GM21737 (cell line): ENCODE measurements at regions not wholly inside any gene's neighbourhood (a gene's known extent, or its start where the extent isn't known, plus 50 kb on each side); places are given as distances from the start of the nearest gene placed in this dataset.
"Not testable (repeated sequence)": the region's sequence is repeated elsewhere in the genome, so short reads cannot be mapped to it uniquely, and the experiment has no call there.

Experiments
- ATAC-seq: cut with Tn5 transposase; IDR thresholded peaks from one replicate; pipeline ENCODE4 v1.9.1; 2021; ENCODE audit warnings: mild to moderate bottlenecking, moderate library complexity; ENCODE audit not compliant: unreplicated experiment

DNA sequence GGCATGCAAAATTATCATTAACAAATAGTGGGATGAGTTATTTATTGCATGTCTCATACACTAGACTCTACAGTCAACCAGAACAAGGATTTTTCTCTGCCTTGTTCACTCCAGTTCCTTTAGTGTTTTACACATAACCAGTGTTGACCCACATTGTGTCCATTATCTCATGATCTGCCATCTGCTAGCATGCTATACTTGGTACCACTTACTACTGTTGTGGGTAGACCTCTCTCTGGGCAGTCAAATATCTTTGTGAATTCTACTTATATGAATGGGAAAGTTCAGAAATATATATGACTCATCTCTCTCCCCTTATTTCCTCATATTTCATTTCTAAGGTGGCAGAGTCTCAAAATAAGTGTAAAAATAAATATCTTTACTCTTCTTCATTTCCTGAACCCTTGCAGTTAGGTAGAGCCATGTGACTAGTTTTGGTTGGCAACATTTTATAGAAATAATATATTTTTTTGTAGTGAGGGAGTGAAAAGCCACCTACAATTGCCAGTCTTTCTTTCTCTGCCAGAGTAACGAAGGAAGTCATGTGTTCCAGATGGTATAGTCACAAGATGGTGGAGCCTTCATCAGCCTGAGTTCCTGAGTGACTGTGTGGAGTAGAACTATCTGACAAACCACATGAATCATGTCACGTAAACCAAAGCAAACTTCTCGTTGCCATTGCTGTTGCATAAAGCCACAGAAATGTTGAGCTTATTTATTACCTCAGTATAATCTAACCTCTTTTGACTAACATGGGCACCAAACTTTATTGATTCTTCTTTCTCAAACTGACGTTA, 704.0 kb downstream of the RNF144A start:
- ATAC-seq = no peak

DNA sequence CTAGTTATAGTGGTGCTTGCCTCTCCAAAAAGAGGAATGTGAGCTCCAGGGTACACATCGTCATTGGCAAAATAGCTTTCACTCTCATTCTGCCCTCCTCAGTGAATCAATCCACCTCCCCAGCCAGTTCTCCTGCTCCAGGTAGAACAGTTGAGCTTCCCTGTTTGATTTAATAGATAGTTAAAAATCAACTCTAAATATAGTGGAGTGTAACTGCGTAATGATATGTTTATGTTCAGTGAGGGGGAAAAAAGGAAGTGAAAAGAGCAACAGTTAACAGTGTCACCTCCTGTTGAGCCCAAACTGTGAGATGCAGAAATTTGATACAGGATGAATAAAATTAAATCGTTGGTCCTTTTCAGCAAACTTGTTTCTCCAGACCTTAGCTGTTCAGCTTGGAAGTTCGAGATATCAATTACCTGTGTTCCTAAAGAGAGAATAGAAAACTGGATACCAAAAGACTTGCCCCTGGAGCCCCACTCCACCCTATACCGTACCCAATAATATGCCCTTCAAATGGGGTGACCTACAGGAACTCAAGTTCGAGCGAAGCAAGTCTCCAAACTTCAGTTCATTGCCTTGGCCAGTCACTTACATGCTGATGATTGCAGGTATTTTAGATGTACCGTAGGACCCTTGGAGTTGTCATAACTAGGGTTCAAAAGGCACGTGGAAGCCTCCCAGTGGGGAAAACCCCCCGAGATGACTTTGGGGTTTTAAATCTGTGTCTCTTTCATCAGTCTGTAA, 708.4 kb downstream of the RNF144A start:
- ATAC-seq = no peak

DNA sequence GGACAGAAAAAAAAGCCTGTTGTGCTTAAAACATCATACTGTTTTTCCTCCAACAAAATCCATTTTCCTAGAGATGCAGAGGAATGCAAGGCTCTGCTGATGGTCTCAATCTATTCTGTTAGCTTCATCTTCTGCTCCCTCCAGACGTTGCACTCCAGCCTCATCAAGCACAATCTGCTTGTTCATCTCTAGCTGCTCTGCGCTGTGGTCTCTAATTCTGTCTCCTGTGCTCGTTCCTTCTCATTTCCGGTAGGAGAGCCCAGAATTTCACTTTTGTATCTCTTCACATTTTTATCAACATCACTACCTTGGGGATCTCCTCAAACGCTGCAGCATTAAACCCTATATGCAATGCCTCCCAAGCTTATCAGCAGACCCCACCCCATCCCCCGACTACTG, 708.9 kb downstream of the RNF144A start:
- ATAC-seq = no peak

- no peak for ATAC-seq
Measured at GRCh38 chr2:7627583-7627982, 710.4 kb downstream of the RNF144A start.

DNA sequence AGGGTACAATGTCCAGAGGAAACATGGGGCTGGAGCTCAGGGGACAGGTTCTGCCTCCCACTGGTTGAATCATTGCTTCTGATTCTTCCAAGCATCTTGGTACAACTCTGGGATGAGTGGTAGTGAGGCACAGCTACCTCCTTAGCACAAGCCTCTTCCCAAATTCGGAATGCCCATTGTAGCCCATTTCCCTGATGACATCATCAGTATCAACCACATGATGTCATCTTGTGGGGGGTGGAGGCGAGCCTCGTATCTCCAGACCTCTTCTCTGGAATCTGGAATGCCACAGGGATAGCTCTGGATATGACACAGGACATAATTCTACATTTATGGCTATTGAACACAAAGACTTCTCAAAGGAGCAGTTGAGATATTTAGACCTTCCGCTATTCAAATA, 715.2 kb downstream of the RNF144A start:
- ATAC-seq = no peak

GRCh38 chr2:7633566-7634153, 716.4 kb downstream of the RNF144A start:
- ATAC-seq = no peak

- ATAC-seq = no peak
Measured at GRCh38 chr2:7634409-7634808, 717.2 kb downstream of the RNF144A start.

DNA sequence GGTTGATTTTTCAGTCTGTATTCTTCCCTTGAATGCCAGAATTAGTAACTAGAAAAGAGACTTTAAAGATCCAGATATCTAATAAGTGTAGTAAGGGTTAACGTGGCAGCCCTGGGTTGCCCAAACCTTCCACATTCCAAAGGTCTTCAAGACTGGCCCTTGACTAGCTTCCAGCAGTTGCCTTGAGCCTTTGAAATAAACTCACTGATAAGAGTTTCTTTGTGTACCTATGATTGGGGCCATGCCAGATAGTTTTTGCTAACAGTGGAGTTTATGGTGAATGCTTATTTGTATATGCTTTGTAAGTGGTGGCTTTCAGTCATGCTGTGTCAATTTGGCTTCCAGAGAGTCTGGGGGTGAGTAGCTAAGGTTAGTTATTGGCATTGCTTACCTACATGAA, 722.3 kb downstream of the RNF144A start:
- no peak for ATAC-seq

- ATAC-seq = not testable (repeated sequence)
Measured at GRCh38 chr2:7641272-7641671, 724.1 kb downstream of the RNF144A start.

GRCh38 chr2:7646024-7646423, 728.8 kb downstream of the RNF144A start:
- no peak for ATAC-seq

DNA sequence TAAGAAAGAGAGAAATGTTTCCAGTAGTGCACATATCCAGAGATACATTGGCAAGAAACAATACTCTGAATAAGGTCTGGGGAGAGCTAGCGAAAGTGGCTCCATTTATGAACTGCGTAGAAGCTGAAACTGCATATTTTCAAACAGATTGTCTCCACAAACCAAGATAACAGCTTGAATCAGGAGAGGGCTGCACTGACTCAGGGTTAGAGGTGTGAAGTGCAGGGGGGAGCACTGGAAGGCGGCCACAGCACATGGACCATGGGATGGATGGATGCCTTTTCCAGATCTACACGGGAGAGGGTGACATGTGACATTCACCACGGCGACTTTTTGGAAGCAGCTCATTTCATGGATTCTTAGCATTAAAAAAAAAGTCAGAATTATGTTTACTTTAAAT, 729.4 kb downstream of the RNF144A start:
- no peak for ATAC-seq

GRCh38 chr2:7648221-7648795, 731.1 kb downstream of the RNF144A start:
- no peak for ATAC-seq

GRCh38 chr2:7649461-7650228, 732.4 kb downstream of the RNF144A start:
- ATAC-seq = no peak

DNA sequence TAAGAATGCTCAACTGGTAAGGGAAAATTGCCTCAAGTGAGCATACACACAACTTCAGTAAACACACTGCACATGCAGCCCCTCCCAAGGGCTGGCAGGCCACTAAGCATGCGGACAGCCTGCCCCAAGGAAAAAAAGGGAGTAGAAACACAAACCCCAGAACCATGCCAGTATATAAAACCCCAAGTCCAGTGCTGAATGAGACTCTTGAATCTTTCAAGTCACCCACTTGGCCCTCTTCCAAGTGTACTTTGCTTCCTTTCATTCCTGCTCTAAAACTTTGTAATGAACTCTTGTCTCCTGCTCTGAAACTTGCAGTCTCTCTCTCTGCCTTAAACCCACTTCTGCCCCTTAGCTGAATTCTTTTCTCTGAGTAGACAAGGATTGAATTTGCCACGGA, 736.4 kb downstream of the RNF144A start:
- no peak for ATAC-seq

GRCh38 chr2:7655629-7656028, 738.4 kb downstream of the RNF144A start:
- ATAC-seq = no peak

DNA sequence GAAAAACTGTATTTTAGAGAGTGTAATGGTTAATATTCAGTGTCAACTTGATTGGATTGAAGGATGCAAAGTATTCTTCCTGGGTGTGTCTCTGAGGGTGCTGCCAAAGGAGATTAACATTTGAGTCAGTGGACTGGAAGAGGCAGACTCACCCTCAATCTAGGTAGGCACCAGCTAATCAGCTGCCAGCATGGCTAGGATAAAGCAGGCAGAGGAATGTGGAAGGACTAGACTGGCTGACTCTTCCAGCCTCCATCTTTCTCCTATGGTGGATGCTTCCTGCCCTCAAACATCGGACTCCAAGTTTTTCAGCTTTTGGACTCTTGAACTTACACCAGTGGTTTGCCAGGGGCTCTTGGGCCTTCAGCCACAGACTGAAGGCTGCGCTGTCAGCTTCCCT, 740.3 kb downstream of the RNF144A start:
- not testable (repeated sequence) for ATAC-seq

GRCh38 chr2:7658486-7658885, 741.3 kb downstream of the RNF144A start:
- ATAC-seq = no peak

DNA sequence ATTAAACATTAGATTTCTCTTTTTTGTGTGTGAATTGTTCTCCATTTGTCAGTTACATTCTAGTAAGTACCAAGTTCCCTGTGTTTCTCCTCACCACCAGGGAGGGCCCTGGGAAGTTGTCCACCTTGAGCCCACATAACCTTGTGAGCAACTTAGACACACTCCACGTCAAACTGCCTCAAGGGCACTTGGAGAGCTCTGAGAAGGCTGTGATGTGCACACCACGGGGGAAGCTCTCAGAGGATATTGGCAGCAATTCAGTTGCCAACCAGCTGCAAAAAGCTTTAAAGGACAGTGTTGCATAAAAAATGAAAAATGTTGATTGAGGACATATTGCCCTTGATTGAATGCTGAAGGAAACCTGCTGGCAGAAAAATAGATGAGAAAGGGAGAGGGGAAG, 743.6 kb downstream of the RNF144A start:
- no peak for ATAC-seq

- ATAC-seq = no peak
Measured at GRCh38 chr2:7661502-7661901, 744.3 kb downstream of the RNF144A start.

DNA sequence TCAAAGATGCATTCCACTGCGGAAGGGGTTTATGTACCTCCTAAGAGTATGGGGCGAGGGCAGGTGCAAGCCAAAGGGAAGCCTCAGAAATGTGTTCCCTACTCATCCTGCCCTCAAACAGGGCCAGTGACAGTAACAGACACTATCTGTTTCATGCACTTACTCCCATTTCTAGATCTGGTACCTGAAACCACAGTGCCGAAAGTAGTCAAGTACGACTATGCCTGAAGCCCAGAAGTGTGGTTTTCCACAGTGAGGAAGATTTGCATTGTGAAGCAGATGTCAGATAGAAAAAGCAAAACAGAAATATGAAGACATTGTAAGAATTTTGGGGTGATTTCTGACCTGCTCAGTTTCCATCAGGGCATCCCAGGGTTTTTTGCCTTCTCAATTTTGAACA, 748.7 kb downstream of the RNF144A start:
- no peak for ATAC-seq
